ENCODE measurements at regions not wholly inside any gene's neighbourhood (a gene's known extent, or its start where the extent isn't known, plus 50 kb on each side); places are given as distances from the start of the nearest gene placed in this dataset.

GRCh38 chr1:55684131-55684650 is 469.0 kb upstream of the USP24 start:
- no TSS peak for BruUV-seq (replicated peaks)
- H3K4me3 ChIP-seq, result no peak overlapping the region
- DNase-seq (ENCODE audit: low read depth, low spot score) (no peak), FAIRE-seq (no peak), ATAC-seq (no peak)
- in situ Hi-C loops (cut with MboI), result no loop called here
- H3K79me2 ChIP-seq (ENCODE audit: control insufficient read depth, insufficient read depth, low read length), result no peaks in the 10 kb centered on the region
- intact Hi-C loops (cut with micrococcal nuclease; ENCODE audit: unreplicated experiment), result no loop called here
- no peak overlapping the region for H2AFZ ChIP-seq (ENCODE audit: control insufficient read depth, low read depth, low read length)
- ChIA-PET POLR2A (no interaction called here), RAD21 (ENCODE audit: unreplicated experiment) (no interaction called here), CTCF (interaction anchor here (0.8 to 1.2 kb wide), 2 partner anchors 11 to 205 kb away, joined by 3 read pairs; no protein-coding TSS in a partner anchor), SMC1A (ENCODE audit: uncharacterized antibody, unreplicated experiment) (interaction anchor here (0.7 kb wide), 1 partner anchor 33 kb away, joined by 3 read pairs; no protein-coding TSS in a partner anchor)
- H3K9me3 ChIP-seq (replicated peaks; ENCODE audit: control insufficient read depth, insufficient read depth, low read length), result no peaks in the 10 kb centered on the region
- H3K27ac ChIP-seq (ENCODE audit: control insufficient read depth, insufficient read depth), result no peak overlapping the region
- no peaks in the 10 kb centered on the region for H3K4me1 ChIP-seq (ENCODE audit: control insufficient read depth, insufficient read depth, low read length)
- no peaks in the 10 kb centered on the region; a peak in 1 of 4 replicates for H3K27me3 ChIP-seq (replicated peaks in 1 of 2; ENCODE audit: control insufficient read depth in 2 of 2, insufficient read depth in 2 of 2, low read length in 1 of 2)
- no peaks in the 10 kb centered on the region for H3K36me3 ChIP-seq (ENCODE audit: control insufficient read depth in 2 of 2, insufficient read depth in 2 of 2, low read length in 1 of 2)
- no peak overlapping the region for H3K4me2 ChIP-seq (ENCODE audit: control insufficient read depth, insufficient read depth)
- no peaks in the 10 kb centered on the region for H4K20me1 ChIP-seq (ENCODE audit: control insufficient read depth, insufficient read depth)
- no peak overlapping the region for H3K9ac ChIP-seq (ENCODE audit: control insufficient read depth, insufficient read depth, low read length)
- TF ChIP-seq EZH2 (IDR thresholded peaks at IDR 0.05; ENCODE audit: borderline replicate concordance, control insufficient read depth, low read depth, low read length), result no peak

GRCh38 chr1:55682198-55682597 is 467.0 kb upstream of the USP24 start:
- no TSS peak for BruUV-seq (replicated peaks)
- TF ChIP-seq ZBTB11 (CRISPR knock-in tag; IDR thresholded peaks at IDR 0.05), result no peak
- TF ChIP-seq ZNF622 (IDR thresholded peaks at IDR 0.05), result no peak
- TF ChIP-seq ZNF687 (IDR thresholded peaks at IDR 0.05), result no peak
- no peak for TF ChIP-seq PAX5 (IDR thresholded peaks at IDR 0.05; ENCODE audit: borderline replicate concordance, low read depth, low read length)
- TF ChIP-seq PKNOX1 (IDR thresholded peaks at IDR 0.05), result no peak
- TF ChIP-seq SUPT20H (IDR thresholded peaks at IDR 0.05; ENCODE audit: borderline replicate concordance, control insufficient read depth, low read depth, low read length), result no peak
- TF ChIP-seq KDM1A (IDR thresholded peaks at IDR 0.05; ENCODE audit: borderline replicate concordance), result no peak
- no peak for TF ChIP-seq NR2F1 (conservative IDR thresholded peaks at IDR 0.05)
- no peak for TF ChIP-seq FOXM1 (IDR thresholded peaks at IDR 0.05; ENCODE audit: low read depth, low read length)

More at GRCh38 chr1:55682198-55682597, 467.0 kb upstream of the USP24 start:
- in situ Hi-C loops (cut with MboI) (no loop called here), intact Hi-C loops (cut with micrococcal nuclease; ENCODE audit: unreplicated experiment) (no loop called here)
- DNase-seq (ENCODE audit: low read depth, low spot score) (no peak), FAIRE-seq (no peak), ATAC-seq (no peak)
- Histone ChIP-seq H3K9ac (ENCODE audit: control insufficient read depth, insufficient read depth, low read length) (no peak overlapping the region), H3K9me3 (replicated peaks; ENCODE audit: control insufficient read depth, insufficient read depth, low read length) (no peaks in the 10 kb centered on the region), H3K27me3 (replicated peaks in 1 of 2; ENCODE audit: control insufficient read depth in 2 of 2, insufficient read depth in 2 of 2, low read length in 1 of 2) (no peaks in the 10 kb centered on the region; a peak in 1 of 4 replicates), H3K4me1 (ENCODE audit: control insufficient read depth, insufficient read depth, low read length) (no peaks in the 10 kb centered on the region), H4K20me1 (ENCODE audit: control insufficient read depth, insufficient read depth) (no peaks in the 10 kb centered on the region), H2AFZ (ENCODE audit: control insufficient read depth, low read depth, low read length) (no peak overlapping the region), H3K27ac (ENCODE audit: control insufficient read depth, insufficient read depth) (no peak overlapping the region), H3K36me3 (ENCODE audit: control insufficient read depth in 2 of 2, insufficient read depth in 2 of 2, low read length in 1 of 2) (no peaks in the 10 kb centered on the region), H3K4me2 (ENCODE audit: control insufficient read depth, insufficient read depth) (no peak overlapping the region), H3K79me2 (ENCODE audit: control insufficient read depth, insufficient read depth, low read length) (no peaks in the 10 kb centered on the region), H3K4me3 (no peak overlapping the region)
- ChIA-PET CTCF (no interaction called here), SMC1A (ENCODE audit: uncharacterized antibody, unreplicated experiment) (no interaction called here), RAD21 (ENCODE audit: unreplicated experiment) (no interaction called here), POLR2A (no interaction called here)
- 64% methylated on average over 3 of the region's 3 CpGs for WGBS (ENCODE audit: insufficient coverage, insufficient replicate concordance, low lambda C conversion rate, missing lambda C conversion rate)
